IPS DF 4.7 (cell line): ENCODE measurements at regions not wholly inside any gene's neighbourhood (a gene's known extent, or its start where the extent isn't known, plus 50 kb on each side); places are given as distances from the start of the nearest gene placed in this dataset.
"Not testable (repeated sequence)": the region's sequence is repeated elsewhere in the genome, so short reads cannot be mapped to it uniquely, and the experiment has no call there.

Experiments used
- DNase-seq: peaks from one replicate; pipeline ENCODE4 v3.0.0-alpha.2; 2013; ENCODE audit warnings: low spot score; ENCODE audit errors: extremely low read depth

DNA sequence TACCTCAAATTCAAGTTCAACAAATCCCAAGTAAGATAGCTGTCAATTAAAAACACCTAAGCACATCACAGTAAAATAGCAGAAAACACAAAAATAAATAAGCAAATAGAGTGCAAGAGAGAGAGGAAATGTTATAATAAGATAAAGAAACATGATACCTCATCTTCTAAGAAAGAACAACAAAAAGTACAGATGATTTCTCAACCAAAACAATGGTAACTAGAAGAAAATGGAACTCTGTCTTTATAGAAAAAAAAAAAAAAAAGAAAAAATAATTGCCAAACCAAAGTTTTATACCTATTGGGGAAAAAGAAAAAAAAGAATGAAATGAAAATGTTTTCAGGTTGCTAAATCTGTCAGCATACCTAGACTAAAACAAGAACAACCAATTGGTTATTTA, 1253.5 kb upstream of the CDH2 start:
- DNase-seq, result no peak

- no peak for DNase-seq
Observed at GRCh38 chr18:29418136-29418535, 1241.2 kb upstream of the CDH2 start.

GRCh38 chr18:29406996-29407395, 1230.1 kb upstream of the CDH2 start:
- DNase-seq, result no peak

- no peak for DNase-seq
Observed at GRCh38 chr18:29397536-29397935, 1220.6 kb upstream of the CDH2 start.

- DNase-seq, result no peak
Observed at GRCh38 chr18:29383311-29384273, 1206.7 kb upstream of the CDH2 start.

GRCh38 chr18:29378651-29379136, 1201.8 kb upstream of the CDH2 start:
- DNase-seq, result no peak

DNA sequence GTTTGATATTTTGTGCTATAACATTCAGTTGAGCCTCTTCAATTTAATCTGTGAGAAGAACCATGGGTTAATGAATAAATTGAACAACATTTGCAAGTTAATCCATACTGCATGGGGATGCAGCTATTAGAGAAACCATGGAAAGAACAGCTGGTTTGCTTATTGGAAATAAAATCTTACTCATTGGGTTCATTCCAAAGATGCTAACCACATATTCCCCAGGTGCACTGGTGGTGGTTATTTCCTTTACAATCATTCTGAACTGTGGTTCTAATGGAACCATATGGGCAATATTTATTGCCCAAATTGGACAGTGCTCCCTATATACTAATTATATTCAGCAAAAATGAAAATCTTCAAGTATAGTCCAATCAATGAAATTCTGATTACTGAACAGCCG, 1200.4 kb upstream of the CDH2 start:
- no peak for DNase-seq

- DNase-seq, result no peak
Observed at GRCh38 chr18:29373000-29373399, 1196.1 kb upstream of the CDH2 start.

GRCh38 chr18:29361843-29362242, 1184.9 kb upstream of the CDH2 start:
- no peak for DNase-seq

DNA sequence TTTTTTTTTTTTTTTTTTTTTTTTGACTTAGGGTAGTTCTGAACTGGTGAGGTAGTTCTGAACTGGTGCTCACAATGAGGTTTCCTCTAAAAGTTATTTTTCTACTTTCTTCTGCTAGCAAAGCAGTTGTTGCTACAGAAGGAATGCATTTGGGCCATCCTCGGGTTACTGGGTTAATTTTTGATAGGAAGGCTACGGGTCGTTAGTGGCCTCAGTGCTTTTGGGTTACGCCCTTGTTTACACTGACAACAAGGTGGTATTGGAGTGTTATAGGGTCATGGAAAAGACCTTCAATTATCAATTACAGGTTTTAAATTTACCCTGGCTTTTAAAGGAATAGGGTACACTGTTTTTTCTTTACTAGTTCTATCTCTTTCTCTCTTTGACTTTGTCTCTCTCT, 1183.7 kb upstream of the CDH2 start:
- not testable (repeated sequence) for DNase-seq

DNA sequence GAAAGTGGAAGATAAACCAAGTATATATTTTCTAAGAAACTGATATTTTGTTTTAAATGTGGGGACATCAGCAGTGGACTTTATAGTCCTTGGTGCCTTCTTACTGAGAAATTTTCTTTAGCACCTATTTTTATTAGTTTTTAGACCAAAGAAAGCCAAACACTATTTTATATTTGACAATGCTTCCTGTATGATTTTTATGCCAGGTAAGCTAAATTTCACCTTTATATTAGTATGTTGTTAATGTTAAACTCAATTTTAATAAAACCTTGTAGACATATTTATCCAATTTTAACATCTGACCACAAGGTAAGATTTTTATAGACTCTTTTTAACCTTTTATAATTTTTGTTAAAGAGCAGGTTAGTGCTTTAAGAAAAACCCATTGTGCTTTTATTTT, 1182.3 kb upstream of the CDH2 start:
- DNase-seq, result not testable (repeated sequence)

- no peak for DNase-seq
Observed at GRCh38 chr18:29351171-29351570, 1174.2 kb upstream of the CDH2 start.

GRCh38 chr18:29328932-29329331, 1152.0 kb upstream of the CDH2 start:
- no peak for DNase-seq

DNA sequence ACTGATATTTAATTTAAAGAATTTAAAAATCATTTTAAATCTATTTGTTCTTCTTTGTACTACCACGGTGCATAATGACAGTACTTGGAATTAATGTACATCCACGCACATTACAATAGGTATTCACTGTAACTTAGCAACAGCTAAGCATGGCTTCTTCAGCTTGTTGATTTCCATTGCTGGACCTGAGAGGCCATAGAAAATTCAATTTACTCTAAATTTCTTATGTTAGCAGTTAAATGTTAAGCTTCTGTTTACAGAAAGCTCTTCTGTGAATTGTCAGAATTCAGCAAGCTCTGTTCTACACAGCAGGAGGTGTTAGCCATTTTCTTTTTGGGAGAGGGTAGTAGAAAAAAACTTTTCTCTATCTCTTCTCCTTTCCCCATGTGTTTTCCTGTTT, 1149.3 kb upstream of the CDH2 start:
- DNase-seq, result no peak

DNA sequence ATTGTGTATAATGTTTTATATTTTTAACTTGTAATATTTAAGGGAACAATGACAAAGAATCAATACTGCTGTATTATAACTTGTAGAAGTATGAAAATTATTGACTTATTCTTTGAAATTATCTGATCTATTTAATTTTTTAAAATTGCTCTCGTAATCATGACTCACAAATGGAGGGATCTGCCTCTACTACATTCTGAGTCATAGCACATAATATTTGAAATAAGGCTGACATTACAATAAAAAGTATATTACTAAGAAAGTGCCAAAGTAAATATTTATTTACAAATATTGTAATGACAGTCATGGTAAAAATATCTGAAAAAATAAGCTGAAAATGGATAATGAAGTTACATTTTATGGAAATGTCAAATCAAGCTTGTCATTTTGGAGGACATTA, 1144.6 kb upstream of the CDH2 start:
- no peak for DNase-seq

DNA sequence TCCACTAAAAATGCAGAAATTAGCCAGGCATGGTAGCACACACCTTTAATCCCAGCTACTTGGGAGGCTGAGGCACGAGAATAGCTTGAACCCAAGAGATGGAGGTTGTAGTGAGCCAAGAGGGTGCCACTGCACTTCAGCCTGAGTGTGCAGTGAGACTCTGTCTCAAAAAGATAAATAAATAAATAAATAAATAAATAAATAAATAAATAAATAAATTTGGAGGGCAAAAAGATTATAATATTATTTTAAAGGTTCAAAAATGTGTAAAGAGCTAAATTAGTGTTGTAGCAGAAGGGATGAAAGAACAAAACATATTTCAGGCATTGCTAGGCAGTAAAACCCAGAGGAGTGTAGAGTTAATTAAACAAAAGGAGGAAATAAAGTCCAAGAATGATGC, 1136.4 kb upstream of the CDH2 start:
- no peak for DNase-seq

GRCh38 chr18:29311580-29311979, 1134.7 kb upstream of the CDH2 start:
- no peak for DNase-seq

- no peak for DNase-seq
Observed at GRCh38 chr18:29309366-29309765, 1132.4 kb upstream of the CDH2 start.

- DNase-seq, result no peak
Observed at GRCh38 chr18:29307982-29308381, 1131.1 kb upstream of the CDH2 start.

DNA sequence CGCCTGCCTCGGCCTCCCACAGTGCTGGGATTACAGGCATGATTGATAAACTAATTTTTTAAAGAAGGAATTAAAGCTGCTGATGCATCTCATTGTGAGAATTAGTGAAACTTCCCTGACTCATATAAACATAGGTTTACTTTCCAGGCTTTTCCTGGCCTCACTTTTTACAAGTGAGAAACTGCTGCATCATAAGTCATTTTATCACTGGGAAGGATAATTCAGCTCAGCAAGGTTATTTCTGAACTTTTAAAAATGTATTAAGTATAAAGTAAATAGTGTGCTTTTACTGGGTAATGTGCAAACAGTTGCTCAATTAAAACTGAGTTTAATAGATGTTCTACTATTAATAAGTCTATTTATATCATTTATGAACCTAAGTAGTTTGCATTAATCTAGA, 1130.3 kb upstream of the CDH2 start:
- DNase-seq, result no peak

- DNase-seq, result no peak
Observed at GRCh38 chr18:29305516-29305915, 1128.6 kb upstream of the CDH2 start.

DNA sequence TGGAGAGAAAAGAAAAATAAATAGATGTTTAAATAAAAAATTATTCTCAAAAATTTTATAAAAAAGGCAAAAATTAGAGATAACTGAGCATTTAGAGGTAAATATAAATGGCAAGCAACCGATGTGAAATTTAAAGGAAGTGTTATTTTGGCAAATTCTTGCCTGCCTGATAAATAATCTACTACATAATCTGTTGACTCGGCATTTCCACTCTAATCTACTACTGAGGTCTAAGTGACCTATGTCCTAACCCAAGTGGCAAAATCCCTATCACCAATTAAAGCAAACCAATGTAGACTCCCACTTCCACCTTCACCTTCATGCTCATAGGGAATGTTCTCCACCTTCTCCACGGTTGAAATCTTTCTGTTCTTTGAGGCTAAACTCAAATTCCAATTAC, 1124.1 kb upstream of the CDH2 start:
- no peak for DNase-seq

DNA sequence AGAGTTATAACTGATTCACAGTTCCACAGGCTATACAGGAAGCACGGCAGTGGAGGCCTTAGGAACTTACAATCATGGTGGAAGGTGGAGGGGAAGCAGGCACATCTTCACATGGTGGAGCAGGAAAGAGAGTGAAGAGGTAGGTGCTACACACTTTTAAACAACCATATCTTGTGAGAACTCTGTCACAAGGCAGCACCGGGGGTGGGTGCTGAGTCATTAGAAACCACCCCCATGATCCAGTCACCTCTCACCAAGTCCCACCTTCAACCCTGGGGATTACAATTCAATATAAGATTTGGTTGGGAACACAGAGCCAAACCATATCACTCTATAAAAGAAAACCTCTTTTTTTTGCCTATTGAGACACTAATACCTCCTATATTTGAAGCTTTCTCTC, 1108.5 kb upstream of the CDH2 start:
- DNase-seq, result no peak
